Parathyroid adenoma (tissue), 2 donors: ENCODE measurements at regions not wholly inside any gene's neighbourhood (a gene's known extent, or its start where the extent isn't known, plus 50 kb on each side); places are given as distances from the start of the nearest gene placed in this dataset.

Experiments used
- H2AFZ ChIP-seq: fragments of 300-600 bp; sonication (generic); one replicate; pipeline ENCODE4 v1.7.0; 2017; ENCODE audit warnings: antibody characterized with exemption, mild to moderate bottlenecking
- H3K27ac ChIP-seq: fragments of 300-600 bp; sonication (generic); one replicate; pipeline ENCODE4 v1.7.0; 2017
- H3K27me3 ChIP-seq: fragments of 300-600 bp; sonication (generic); one replicate; pipeline ENCODE4 v1.7.0; 2017; ENCODE audit warnings: low read length; ENCODE audit not compliant: control insufficient read depth, insufficient read depth
- H3K36me3 ChIP-seq: fragments of 300-600 bp; sonication (generic); one replicate; pipeline ENCODE4 v1.7.0; 2017; ENCODE audit warnings: low read length; ENCODE audit not compliant: control insufficient read depth, insufficient read depth
- H3K4me1 ChIP-seq: fragments of 300-600 bp; sonication (generic); one replicate; pipeline ENCODE4 v1.7.0; 2017; ENCODE audit warnings: control low read depth
- H3K4me2 ChIP-seq: fragments of 300-600 bp; sonication (generic); one replicate; pipeline ENCODE4 v1.7.0; 2017; ENCODE audit warnings: low read length
- H3K4me3 ChIP-seq: fragments of 300-600 bp; sonication (generic); one replicate; pipeline ENCODE4 v1.7.0; 2017; ENCODE audit warnings: low read depth, low read length
- H3K79me2 ChIP-seq: fragments of 300-600 bp; sonication (generic); one replicate; pipeline ENCODE4 v1.7.0; 2017; ENCODE audit warnings: control low read depth
- H3K9ac ChIP-seq: fragments of 300-600 bp; sonication (generic); one replicate; pipeline ENCODE4 v1.7.0; 2017; ENCODE audit warnings: mild to moderate bottlenecking
- H3K9me3 ChIP-seq: fragments of 300-600 bp; sonication (generic); one replicate; pipeline ENCODE4 v1.7.0; 2017; ENCODE audit warnings: low read length; ENCODE audit not compliant: control insufficient read depth
- TF ChIP-seq, protein P1 (sequence below): fragments of 300-600 bp; sonication (generic); IDR thresholded peaks from one replicate; pipeline ENCODE4 v1.7.0; 2017; ENCODE audit warnings: antibody characterized with exemption, mild to moderate bottlenecking
- donor health status: primary hyperparathyroidism.

- Histone ChIP-seq H3K4me1 (no peaks in the 10 kb centered on the region), H2AFZ (no peak overlapping the region), H3K27me3 (no peaks in the 10 kb centered on the region), H3K4me3 (no peak overlapping the region), H3K9ac (no peak overlapping the region), H3K9me3 (no peaks in the 10 kb centered on the region), H3K79me2 (no peaks in the 10 kb centered on the region), H3K27ac (peak overlapping the region; percentile 56), H3K4me2 (no peak overlapping the region), H3K36me3 (no peaks in the 10 kb centered on the region)
- TF ChIP-seq, protein P1, sequence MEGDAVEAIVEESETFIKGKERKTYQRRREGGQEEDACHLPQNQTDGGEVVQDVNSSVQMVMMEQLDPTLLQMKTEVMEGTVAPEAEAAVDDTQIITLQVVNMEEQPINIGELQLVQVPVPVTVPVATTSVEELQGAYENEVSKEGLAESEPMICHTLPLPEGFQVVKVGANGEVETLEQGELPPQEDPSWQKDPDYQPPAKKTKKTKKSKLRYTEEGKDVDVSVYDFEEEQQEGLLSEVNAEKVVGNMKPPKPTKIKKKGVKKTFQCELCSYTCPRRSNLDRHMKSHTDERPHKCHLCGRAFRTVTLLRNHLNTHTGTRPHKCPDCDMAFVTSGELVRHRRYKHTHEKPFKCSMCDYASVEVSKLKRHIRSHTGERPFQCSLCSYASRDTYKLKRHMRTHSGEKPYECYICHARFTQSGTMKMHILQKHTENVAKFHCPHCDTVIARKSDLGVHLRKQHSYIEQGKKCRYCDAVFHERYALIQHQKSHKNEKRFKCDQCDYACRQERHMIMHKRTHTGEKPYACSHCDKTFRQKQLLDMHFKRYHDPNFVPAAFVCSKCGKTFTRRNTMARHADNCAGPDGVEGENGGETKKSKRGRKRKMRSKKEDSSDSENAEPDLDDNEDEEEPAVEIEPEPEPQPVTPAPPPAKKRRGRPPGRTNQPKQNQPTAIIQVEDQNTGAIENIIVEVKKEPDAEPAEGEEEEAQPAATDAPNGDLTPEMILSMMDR: no peak
Measured at GRCh38 chr9:95626885-95627558, 110.3 kb upstream of the PTCH1 start.

DNA sequence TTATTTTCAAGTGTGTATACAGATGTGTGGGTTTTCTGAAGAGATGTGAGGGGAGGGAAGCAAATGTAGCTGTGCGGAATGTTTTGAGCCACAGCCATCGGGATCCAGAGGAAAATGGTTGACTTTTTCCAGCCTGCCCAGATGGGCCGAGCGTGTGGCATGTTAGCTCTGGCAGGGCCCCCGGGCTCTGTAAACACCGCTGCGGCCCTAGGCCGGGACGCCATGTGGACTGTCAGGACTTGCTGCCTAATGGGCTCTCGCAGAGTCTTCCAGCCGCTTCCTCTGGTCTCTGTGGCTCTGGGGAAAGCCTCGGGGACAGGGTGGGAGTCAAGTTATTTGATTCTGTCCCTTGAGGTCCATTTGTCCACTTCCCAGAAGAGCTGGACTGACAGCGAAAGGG, 109.6 kb upstream of the PTCH1 start:
- H3K4me1 ChIP-seq: no peaks in the 10 kb centered on the region
- H3K4me2 ChIP-seq: no peak overlapping the region
- H2AFZ ChIP-seq: no peak overlapping the region
- H3K27ac ChIP-seq: no peak overlapping the region
- H3K27me3 ChIP-seq: no peaks in the 10 kb centered on the region
- no peaks in the 10 kb centered on the region for H3K36me3 ChIP-seq
- TF ChIP-seq, protein P1: no peak
- H3K79me2 ChIP-seq: no peaks in the 10 kb centered on the region
- H3K4me3 ChIP-seq: no peak overlapping the region
- H3K9me3 ChIP-seq: no peaks in the 10 kb centered on the region
- no peak overlapping the region for H3K9ac ChIP-seq

DNA sequence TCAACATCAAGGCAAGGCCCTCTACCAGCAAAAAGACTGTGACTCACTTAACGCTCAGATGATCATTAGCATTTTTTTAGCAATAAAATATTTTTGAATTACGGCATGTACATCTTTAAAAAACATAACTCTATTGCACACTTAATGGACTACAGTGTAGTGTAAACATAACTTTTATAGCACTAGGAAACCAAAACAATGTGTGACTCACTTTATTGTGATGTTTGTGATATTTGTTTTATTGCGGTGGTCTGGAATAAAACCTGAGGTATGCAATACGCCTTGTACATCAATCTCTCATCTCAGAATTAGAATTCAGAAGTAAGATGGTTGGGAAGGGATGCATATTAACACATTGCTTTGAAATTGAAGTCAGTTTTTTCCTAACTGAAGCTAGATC, 106.9 kb upstream of the PTCH1 start:
- no peaks in the 10 kb centered on the region for H3K4me1 ChIP-seq
- H3K4me3 ChIP-seq: no peak overlapping the region
- no peaks in the 10 kb centered on the region for H3K9me3 ChIP-seq
- no peaks in the 10 kb centered on the region for H3K27me3 ChIP-seq
- no peaks in the 10 kb centered on the region for H3K79me2 ChIP-seq
- H3K4me2 ChIP-seq: no peak overlapping the region
- H3K9ac ChIP-seq: no peak overlapping the region
- TF ChIP-seq, protein P1: no peak
- H3K27ac ChIP-seq: no peak overlapping the region
- no peaks in the 10 kb centered on the region for H3K36me3 ChIP-seq
- no peak overlapping the region for H2AFZ ChIP-seq

DNA sequence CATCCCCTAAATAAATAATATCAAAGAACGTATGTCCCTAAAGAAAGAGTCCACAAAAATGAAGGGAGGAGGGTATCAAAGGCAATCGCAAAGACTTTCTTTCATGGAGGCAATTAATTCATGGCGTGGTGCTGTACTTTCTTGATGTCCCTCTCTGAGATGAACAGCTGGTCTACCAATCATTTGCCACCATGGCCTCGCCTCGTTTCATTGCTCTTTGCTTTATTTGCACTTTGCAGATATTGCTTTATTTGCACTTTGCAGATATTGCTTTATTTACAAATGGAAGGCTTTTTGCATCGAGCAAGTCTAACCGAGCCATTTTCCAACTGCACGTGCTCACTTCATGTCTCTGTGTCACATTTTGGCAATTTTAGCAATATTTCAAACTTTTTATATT, 104.0 kb upstream of the PTCH1 start:
- Histone ChIP-seq H3K9ac (no peak overlapping the region), H3K9me3 (no peaks in the 10 kb centered on the region), H3K27me3 (no peaks in the 10 kb centered on the region), H3K27ac (no peak overlapping the region), H3K4me3 (no peak overlapping the region), H3K4me1 (no peaks in the 10 kb centered on the region), H3K36me3 (no peaks in the 10 kb centered on the region), H3K4me2 (no peak overlapping the region), H2AFZ (no peak overlapping the region), H3K79me2 (no peaks in the 10 kb centered on the region)
- TF ChIP-seq, protein P1: no peak

- H3K4me2 ChIP-seq: no peak overlapping the region
- H3K4me3 ChIP-seq: no peak overlapping the region
- no peak overlapping the region for H2AFZ ChIP-seq
- no peaks in the 10 kb centered on the region for H3K4me1 ChIP-seq
- TF ChIP-seq, protein P1: no peak
- no peaks in the 10 kb centered on the region for H3K27me3 ChIP-seq
- H3K36me3 ChIP-seq: no peaks in the 10 kb centered on the region
- H3K9me3 ChIP-seq: no peaks in the 10 kb centered on the region
- no peak overlapping the region for H3K27ac ChIP-seq
- no peak overlapping the region for H3K9ac ChIP-seq
- no peaks in the 10 kb centered on the region for H3K79me2 ChIP-seq
Measured at GRCh38 chr9:95620314-95620713, 103.5 kb upstream of the PTCH1 start.
